ENCODE measurements at regions not wholly inside any gene's neighbourhood (a gene's known extent, or its start where the extent isn't known, plus 50 kb on each side); places are given as distances from the start of the nearest gene placed in this dataset.
"Not testable (repeated sequence)": the region's sequence is repeated elsewhere in the genome, so short reads cannot be mapped to it uniquely, and the experiment has no call there.

DNA sequence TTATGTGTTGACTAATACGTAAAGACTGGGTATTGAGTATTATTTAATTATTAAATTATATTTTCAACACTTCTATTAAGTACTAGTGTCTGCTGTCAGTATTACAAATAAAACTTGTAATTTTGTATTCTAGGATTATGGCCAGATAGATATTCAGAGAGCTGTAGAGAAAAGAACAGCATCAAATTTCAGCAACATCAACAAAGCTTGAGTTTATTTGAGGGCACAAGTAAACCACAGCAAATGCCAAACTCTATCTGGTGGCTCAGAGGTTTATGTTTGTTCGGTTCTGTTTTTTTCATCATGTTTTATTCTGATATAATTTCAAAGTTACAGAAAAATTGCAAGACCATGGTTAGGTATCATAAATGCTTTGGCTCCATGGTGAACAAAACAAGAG, 1530.5 kb downstream of the PCDH18 start:
- DNase-seq = no peak

DNA sequence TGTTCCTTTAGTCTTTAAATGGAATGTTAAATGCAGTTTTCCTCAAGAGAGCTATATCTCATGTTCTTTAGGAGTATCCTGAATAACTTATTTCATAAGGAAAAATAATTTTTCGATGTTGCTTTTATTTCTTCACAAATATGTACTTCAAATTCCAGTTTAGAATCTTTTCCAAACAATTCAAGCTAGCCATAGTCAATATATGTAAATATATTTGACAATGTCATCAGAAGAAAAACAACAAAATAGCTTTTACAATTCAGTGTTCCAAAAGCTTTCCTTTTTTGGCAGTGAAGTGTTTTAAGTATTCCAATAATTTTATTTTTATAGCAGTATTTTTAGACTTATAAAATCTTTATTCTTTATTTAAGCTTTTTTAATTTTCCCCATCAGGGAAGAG, 1532.0 kb downstream of the PCDH18 start:
- no peak for DNase-seq

DNA sequence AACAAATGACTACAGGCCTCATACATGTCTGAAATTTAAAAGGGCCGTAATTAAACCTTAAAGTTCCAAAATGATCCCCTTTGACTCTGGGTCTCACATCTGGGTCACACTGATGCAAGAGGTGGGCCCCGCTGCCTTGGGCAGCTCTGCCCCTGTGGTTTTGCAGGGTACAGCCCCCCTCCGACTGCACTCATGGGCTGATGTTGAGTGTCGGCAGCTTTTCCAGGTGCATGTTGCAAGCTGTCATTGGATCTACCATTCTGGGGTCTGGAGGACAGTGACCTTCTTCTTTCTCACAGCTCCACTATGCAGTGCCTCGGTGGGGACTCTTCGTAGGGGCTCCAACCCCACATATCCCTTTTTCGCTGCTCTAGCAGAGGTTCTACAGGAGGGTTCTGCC, 1537.9 kb downstream of the PCDH18 start:
- no peak for DNase-seq

DNA sequence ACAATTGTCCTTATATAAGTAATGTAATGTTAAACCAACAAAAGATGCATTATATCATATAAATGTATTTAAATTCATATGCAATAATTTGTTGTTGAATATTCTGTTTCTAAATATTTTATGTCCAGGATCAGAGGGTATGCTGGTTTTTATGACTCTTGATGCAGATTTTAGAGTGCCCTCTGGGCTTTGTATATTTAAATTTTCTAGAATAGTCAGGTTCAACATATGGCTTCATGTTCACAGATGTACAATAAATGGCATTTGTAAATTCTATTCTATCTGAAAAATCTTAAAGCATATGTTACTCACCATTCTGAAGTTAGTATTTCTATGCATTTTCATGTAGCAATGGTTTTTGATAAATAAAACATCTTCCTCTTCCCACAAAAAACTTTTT, 1555.4 kb downstream of the PCDH18 start:
- DNase-seq = no peak

DNA sequence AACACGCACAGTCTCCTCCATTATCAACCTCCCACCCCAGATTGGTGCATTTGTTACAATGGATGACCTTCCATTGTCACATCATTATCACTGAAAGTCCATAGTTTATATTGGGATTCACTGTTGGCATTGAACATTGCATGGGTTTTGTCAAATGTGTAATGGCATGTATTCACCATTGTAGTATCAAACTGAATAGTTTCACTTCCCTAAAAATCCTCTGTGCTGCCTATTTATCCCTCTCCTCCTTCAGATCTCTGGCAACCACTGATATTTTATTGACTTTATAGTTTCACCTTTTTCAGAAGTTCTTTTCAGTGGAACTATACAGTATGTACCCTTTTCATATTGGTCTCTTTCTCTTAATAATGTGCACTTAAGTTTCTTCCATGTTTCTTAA, 1565.4 kb downstream of the PCDH18 start:
- no peak for DNase-seq

DNA sequence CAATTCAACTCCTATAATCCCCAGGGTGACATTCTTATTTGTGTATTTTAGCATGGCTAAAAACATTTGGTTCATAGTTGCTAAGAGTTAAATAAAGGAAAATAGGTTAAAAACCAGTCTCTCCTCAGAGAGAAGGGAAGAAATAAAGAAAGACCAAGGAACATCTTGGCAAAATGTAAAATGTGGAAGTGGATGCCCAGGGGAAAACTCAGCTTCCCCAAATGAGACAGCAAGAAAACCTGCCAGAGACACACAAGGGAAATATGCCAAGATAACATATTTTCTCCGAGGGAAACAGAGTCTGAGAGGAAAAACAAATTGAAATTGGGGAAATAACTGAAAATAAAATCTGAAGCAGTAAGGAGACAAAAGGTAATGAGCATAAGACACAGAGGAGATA, 1569.3 kb downstream of the PCDH18 start:
- DNase-seq = no peak

DNA sequence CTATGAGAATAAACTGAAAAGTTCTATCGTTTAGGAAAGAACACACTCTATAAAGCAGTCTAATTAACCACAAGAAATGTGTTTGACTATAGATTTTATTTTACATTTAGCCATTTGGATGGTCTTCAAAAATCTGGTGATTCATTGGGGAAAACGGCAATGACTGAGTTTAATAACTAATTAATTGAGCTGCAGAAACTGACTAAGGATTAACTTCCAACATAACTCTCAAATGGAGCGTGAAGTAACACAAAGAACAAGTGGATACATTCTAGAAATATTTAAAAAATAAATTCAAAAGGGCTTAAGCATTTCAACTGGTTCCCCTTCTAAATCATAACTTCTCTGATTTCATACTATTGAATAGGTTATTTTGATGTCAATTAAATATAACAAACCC, 1582.4 kb downstream of the PCDH18 start:
- no peak for DNase-seq

DNA sequence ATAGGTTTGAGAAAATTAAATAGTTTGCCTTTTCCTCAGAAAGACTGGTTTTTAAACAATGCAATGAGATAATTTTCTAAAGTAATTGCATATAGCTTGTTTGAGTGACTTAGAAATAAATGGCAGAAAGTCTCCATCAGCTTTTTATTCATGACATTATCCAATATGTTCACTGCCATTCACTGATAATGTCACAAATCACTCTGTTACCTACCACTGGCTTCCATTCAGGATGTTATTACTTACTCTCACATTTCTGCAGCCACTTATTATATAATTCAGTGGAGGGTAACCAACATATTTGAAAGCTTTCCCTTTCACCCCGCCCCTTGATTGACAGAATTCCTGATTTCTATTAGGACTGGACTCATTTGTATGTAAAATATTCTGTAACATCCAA, 1583.5 kb downstream of the PCDH18 start:
- DNase-seq = no peak

DNA sequence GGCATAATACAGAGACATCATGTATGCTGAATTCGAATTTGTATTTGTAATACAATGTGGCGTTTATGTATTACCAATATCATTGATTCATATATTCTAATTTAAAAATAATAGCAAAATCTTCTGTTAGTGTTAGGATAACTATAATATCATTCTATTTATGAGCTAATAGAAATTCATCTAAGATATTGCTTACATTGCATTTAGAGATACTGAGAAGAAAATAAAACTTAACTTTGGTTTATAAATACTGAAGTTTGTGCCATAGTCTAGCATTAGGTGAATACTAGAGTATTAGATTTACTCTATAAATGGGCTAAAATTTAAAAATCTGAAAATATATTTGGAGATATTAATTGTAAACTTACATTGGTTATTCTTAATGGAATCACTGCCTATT, 1590.6 kb downstream of the PCDH18 start:
- no peak for DNase-seq

DNA sequence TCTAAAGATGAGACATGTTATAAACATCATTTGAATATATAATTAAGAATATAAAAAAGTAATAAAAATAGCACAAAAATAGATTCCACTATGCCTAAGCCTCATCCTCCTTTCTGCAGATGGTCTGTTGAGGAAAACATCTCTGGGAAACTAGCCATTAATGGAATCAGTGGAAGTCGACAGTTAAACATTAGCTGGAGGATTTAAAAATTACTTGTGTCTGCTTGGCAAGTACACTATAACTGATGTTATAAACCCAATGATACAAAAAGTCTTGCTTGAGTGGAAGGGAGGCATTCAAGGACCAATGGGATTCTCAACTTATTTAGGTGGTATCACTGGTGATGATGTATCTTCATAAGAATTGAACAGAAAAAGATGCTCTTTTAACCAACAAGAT, 1598.3 kb downstream of the PCDH18 start:
- no peak for DNase-seq

DNA sequence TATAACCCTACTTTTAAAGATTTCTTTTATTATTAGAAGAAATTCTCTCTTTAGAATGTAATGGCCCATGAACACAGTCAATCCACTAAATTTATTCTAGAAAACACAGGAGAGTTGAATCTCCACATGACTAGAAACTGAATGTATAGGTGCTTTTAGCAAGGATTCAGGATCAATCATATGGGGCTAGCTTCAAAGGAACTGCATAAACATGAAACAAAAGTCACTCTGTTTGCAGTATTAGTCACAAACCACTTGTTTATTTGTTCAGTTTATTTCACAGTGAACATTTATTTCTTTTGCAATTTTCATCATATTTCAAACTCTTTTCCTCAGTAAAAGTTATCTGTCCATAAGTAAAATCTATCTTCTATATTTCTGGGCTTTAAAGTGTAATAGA, 1604.6 kb downstream of the PCDH18 start:
- DNase-seq = no peak

DNA sequence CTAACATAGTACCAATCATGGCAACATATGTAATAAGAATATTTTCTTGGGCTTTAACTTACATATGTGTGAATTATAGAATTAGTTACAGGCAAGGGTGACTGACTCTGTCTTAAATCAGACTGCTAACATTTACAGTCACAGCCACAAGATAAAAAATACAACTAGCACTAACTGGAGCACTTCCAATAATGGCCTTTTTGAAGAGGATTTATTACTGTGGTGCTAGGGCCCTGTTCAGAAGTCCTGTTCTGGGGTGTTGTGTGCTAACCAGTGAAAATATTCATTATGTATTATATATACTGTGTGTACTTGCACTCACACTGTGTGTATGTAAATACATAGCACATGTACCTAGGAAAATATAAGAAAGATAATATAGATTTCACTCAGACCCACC, 1611.2 kb downstream of the PCDH18 start:
- DNase-seq = no peak

DNA sequence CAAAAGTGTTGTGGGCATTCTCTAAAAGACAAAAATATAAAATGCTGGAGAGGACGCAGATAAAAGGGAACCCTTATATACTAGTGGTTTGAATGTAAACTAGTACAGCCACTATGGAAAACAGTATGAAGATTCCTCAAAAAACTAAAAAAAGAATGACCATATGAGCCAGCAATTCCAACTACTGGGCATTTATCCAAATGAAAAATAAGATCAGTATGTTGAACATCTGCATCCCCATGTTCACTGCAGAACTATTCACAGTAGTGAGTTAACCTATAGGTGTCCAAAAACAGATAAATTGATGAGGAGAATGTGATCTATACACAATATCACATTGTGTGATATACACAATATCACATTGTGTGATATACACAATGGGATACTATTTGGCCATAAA, 1615.3 kb downstream of the PCDH18 start:
- DNase-seq = no peak

DNA sequence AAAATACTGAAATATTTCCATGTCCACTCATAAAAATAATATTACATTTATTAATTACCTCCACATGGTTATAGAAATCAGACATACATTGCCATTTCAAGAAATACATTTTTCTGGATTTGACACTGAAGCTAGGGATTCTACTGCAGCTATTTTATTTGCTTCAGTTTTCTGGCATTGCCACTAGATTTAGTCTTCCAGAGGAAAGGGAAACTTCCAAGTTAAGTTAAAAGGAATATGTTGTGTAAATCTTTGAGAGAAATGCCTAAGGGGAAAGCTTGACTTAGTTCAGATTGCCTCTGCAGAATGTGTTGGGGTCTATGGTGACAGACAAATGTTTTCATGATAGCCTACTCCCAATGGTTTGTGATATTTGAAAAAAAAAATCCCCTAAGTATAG, 1631.3 kb downstream of the PCDH18 start:
- DNase-seq = no peak

DNA sequence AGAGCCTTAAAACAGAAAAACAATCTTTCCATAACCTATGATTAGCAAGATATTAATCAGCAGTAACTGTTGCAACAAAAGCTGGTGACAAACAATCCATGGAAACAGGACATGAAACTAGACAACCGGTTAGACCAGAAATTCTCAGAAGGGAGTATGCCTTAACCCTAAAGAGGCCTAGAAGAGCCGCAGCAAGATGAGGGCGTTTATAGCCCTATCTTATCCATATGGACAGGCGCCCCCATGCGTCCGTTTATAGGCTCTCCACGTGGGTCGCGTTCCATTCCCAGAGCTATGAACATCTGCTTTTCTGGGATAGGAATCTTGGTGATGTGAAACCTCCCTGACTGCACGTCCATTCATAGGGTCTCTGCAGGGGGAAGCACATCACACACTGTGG, 1662.7 kb upstream of the PABPC4L start:
- not testable (repeated sequence) for DNase-seq

DNA sequence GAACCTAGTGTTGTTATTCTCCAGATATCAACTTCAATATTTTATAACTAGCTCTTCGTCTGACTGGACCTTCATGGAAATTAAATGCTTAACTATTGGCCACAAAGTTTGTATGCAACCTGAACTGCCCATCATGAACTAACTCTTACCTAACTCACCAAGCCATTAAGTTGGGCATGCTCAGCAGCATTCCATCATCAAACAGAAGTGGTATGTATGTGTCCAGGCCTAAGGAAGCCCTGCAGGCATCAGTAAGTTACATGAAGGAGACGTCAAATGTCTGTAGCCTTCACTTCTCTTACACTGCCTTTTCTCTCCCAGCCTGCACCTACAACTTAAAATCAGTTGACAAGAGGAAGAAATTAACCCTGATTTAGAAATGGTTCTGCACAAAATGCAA, 1639.2 kb upstream of the PABPC4L start:
- DNase-seq = no peak

DNA sequence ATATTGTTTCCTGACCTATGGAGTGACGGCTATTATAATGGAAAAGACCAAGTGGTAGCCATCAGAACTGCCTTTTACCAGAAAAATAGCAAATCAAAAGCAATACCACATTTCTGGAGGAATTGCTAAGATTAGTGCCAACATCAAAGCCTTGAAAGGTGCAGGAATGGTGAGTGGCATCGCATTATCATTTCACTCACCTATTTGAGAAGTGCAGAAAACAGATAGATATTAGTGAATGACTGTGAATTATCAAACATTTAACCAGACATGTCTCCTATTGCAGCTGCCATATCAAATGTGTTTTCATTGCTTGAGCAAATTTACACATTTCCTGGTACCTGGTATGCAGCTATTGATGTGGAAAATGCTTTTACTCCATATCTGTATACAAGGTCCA, 1638.1 kb upstream of the PABPC4L start:
- no peak for DNase-seq

DNA sequence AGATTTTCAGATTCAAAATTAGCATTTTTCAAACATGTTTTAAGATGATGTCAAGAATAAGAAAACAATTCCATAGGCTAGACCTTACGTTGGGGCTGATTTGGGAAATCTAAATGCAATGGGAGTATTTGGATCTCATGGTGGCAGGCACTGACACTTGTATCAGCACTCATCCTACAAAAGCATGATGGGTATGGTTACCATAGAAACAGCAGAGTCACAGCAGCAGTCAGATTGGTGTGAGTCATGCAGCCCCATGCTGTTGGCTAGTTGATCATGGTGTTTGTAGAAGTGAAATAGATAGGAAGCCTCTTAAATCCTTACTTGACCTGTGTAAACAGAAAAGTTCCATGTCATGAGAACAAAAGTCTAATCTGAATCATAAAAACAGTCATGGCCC, 1637.3 kb upstream of the PABPC4L start:
- DNase-seq = no peak

DNA sequence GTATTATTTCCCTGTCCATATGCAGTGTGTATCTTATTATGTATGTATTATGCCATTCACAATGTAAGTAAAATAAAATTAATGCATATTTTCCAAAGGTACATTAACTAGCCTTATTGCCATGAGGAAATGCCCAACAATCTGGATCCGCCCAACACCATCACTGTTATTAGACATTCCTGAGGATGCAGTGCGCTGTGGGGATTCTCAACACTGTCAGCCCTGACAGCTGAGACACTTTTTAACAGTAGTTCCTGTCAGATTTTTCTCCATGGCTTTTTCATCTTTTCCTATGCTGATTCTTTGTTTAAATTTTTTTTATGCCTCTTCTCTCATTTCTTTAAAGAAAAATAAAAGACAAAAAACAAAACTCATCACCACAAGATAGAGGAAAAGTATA, 1632.9 kb upstream of the PABPC4L start:
- DNase-seq = no peak

DNA sequence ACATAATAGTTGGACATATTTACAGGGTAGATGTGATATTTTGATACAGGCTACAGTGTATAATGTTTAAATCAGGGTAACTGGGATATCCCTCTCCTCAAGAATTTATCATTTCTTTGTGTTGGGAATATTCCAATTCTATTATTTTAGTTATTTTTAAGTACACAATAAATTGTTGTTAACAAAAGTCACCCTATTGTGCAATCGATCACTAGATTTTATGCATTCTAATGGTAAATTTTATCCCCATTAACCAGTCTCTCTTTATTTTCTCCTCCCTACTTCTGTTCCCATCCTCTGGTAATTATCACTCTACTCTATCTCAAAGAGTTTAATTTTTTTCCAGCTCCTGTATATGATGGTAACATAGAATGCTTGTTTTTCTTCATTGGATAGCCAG, 1631.9 kb upstream of the PABPC4L start:
- DNase-seq = no peak

DNA sequence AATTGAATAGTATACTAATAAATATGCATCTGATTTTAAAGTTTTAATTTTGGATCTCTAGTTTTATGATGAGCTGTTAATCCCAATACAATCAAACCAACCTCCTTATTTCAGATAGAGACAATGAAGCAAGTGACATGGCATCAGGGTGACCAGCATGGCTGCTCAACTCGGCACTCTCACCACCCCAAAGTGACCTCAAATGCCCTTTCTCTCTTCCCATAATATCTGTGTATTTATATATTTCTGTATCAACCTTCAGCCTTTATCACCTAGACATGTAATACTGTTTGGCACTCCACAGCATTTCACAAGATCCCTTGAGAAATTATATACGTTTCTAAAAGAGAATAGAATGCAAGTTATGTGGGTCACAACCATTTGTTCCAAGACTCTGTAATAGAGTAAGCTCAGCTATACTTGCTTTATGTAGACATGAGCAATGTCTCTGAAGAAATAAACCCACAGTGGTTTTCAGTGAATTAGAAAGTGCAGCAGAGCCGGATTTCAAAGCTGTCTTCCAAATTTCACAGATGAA, 1623.2 kb upstream of the PABPC4L start:
- no peak for DNase-seq

DNA sequence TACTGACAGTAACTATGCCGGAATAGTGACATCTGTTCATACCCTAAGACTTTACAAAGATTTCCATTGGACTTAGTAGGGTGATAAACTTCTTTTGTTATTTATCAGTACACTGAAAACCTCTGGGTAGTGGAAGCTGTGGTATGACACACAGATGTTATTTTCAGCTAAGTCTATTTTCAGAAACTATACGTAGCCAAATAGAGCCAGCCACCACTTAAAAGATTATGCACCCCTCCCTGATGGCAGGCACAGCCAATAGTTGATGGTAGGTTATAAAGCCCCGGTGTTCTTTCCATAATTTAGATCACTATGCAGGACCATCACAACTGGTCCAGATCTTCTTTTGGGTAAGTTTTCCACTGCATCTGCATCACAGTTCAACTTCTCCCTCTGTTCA, 1603.2 kb upstream of the PABPC4L start:
- no peak for DNase-seq

DNA sequence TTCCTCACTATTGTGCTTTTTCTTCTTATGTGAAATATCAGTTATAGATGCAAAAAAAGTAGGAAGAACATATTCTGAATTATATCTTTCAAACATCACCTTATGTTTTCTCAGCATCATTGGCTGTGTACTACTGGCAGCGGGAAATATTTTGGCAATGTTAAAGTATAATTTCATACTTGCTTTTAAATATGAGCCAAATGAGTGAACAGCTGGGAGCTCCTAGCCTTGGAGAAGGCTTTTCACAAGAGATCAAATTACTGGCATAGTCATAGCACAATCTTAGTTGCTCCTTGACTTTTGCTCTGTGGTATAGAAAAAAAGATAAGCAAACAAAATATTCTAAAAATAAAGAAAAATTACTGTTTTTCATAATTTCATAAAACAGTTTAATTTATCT, 1575.8 kb upstream of the PABPC4L start:
- DNase-seq = no peak

DNA sequence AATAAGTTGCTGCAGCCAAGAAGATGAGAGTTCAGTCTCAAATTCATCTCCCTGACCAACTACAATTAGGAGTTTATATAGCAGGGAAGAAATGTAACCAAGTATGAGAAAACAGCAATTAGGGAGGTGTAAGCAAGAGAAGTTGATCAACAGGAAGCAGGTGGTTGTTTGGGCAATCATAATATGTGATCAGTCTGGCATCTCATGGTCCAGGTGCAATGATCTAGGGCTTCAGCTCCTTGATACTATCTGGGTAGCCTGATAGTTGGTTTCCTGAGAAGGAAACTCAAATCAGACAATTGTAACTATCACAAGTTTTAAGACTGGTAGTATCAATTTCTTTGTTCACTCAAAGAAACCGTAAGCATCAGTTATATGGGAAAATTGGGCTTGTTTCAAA, 1574.3 kb upstream of the PABPC4L start:
- no peak for DNase-seq

DNA sequence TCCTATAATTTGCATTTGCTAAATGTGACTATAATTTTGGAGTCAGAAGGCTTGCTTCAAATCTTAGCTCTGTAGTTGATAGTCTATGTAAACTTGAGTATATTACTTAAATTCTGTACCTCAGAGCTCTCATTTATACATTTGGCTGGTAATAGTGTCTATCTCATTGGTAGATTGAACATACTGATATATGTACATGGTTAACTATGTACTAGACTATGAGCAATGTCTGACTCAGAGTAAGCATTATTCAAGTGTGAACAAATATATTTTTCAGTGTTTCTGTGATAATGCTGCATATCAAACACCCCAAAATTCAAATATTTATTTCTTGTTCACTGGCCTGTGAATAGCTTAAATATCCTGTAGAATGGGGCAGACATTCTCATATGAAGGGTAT, 1568.9 kb upstream of the PABPC4L start:
- no peak for DNase-seq

DNA sequence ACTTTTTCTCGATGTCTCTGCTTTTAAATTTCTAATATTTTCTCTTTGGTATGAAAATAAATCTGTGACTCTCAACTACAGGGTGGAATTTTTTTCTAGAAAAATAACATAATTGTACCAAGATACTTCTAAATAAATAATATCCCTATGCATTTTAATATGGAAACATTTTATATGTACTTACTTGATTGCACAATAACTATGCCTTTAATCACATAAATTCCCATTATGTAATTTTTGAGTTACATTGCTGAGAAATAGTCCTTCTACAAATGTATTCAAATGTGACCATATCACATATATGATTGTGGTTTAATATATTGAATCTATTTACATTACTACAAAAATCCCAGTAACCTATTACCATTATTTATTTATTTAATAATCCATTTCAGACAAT, 1543.3 kb upstream of the PABPC4L start:
- no peak for DNase-seq

Measured in GF-D8 (cell line).